ENCODE measurements at regions not wholly inside any gene's neighbourhood (a gene's known extent, or its start where the extent isn't known, plus 50 kb on each side); places are given as distances from the start of the nearest gene placed in this dataset.

GRCh38 chr18:6482198-6482977 lies 67.7 kb upstream of the L3MBTL4 start:
- no peak overlapping the region for H2AFZ ChIP-seq (ENCODE audit: low read depth)
- H3K9ac ChIP-seq = no peak overlapping the region

GRCh38 chr18:6484659-6485058 lies 69.9 kb upstream of the L3MBTL4 start:
- no peak overlapping the region for H3K9ac ChIP-seq
- no peaks in the 10 kb centered on the region for H4K20me1 ChIP-seq (ENCODE audit: insufficient read depth)
- H3K79me2 ChIP-seq (ENCODE audit: insufficient read depth, low read depth) = no peaks in the 10 kb centered on the region
- TF ChIP-seq, protein P1, sequence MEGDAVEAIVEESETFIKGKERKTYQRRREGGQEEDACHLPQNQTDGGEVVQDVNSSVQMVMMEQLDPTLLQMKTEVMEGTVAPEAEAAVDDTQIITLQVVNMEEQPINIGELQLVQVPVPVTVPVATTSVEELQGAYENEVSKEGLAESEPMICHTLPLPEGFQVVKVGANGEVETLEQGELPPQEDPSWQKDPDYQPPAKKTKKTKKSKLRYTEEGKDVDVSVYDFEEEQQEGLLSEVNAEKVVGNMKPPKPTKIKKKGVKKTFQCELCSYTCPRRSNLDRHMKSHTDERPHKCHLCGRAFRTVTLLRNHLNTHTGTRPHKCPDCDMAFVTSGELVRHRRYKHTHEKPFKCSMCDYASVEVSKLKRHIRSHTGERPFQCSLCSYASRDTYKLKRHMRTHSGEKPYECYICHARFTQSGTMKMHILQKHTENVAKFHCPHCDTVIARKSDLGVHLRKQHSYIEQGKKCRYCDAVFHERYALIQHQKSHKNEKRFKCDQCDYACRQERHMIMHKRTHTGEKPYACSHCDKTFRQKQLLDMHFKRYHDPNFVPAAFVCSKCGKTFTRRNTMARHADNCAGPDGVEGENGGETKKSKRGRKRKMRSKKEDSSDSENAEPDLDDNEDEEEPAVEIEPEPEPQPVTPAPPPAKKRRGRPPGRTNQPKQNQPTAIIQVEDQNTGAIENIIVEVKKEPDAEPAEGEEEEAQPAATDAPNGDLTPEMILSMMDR (conservative IDR thresholded peaks at IDR 0.05; ENCODE audit: low read depth, low read length) = no peak
- no peak overlapping the region for H3K27ac ChIP-seq
- no peak overlapping the region for H3K4me3 ChIP-seq (IDR thresholded peaks at IDR 0.05; ENCODE audit: insufficient read depth, low read depth, low read length)
- no peak overlapping the region for H3K4me2 ChIP-seq
- no peak overlapping the region for H2AFZ ChIP-seq (ENCODE audit: low read depth)
- no peaks in the 10 kb centered on the region for H3K4me1 ChIP-seq (ENCODE audit: low read depth, poor library complexity, severe bottlenecking)
- no peaks in the 10 kb centered on the region for H3K27me3 ChIP-seq (ENCODE audit: insufficient read depth, low read depth)
- H3K36me3 ChIP-seq (ENCODE audit: insufficient read depth) = no peaks in the 10 kb centered on the region

More at GRCh38 chr18:6482198-6482977, 67.7 kb upstream of the L3MBTL4 start:
- no peaks in the 10 kb centered on the region for H3K27me3 ChIP-seq (ENCODE audit: insufficient read depth, low read depth)
- H4K20me1 ChIP-seq (ENCODE audit: insufficient read depth) = no peaks in the 10 kb centered on the region
- H3K4me3 ChIP-seq (IDR thresholded peaks at IDR 0.05; ENCODE audit: insufficient read depth, low read depth, low read length) = no peak overlapping the region
- no peaks in the 10 kb centered on the region for H3K79me2 ChIP-seq (ENCODE audit: insufficient read depth, low read depth)
- TF ChIP-seq, protein P1 (conservative IDR thresholded peaks at IDR 0.05; ENCODE audit: low read depth, low read length) = no peak; the same call in 1 of the 2 replicates
- no peak overlapping the region for H3K27ac ChIP-seq
- no peaks in the 10 kb centered on the region for H3K36me3 ChIP-seq (ENCODE audit: insufficient read depth)
- H3K4me1 ChIP-seq (ENCODE audit: low read depth, poor library complexity, severe bottlenecking) = no peaks in the 10 kb centered on the region
- H3K4me2 ChIP-seq = no peak overlapping the region

DNA sequence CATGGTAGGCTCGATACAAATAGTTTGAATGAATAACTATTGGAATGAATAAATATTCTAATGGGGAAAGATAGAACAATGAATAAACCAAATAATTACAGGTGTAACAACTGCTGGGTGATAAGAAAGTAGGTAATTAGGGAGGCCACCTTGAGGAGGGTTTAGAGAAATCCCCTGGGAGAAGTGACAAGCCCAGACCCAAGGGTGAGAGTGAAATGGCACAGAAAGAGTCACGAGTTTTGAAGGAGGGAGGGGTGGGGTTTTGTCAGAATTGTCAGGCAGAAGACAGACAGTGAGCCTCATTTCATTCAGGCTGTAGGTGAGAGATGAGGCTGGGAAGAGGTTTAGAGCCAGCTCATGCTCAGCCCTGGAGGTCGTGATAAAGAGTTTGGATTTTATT lies 71.6 kb upstream of the L3MBTL4 start:
- no peak overlapping the region for H3K9ac ChIP-seq
- no peak overlapping the region for H3K4me3 ChIP-seq (IDR thresholded peaks at IDR 0.05; ENCODE audit: insufficient read depth, low read depth, low read length)
- no peaks in the 10 kb centered on the region for H4K20me1 ChIP-seq (ENCODE audit: insufficient read depth)
- H3K79me2 ChIP-seq (ENCODE audit: insufficient read depth, low read depth) = no peaks in the 10 kb centered on the region
- no peak overlapping the region for H3K4me2 ChIP-seq
- no peaks in the 10 kb centered on the region for H3K27me3 ChIP-seq (ENCODE audit: insufficient read depth, low read depth)
- no peaks in the 10 kb centered on the region for H3K4me1 ChIP-seq (ENCODE audit: low read depth, poor library complexity, severe bottlenecking)
- TF ChIP-seq, protein P1 (conservative IDR thresholded peaks at IDR 0.05; ENCODE audit: low read depth, low read length) = no peak
- H2AFZ ChIP-seq (ENCODE audit: low read depth) = no peak overlapping the region
- no peak overlapping the region for H3K27ac ChIP-seq
- H3K36me3 ChIP-seq (ENCODE audit: insufficient read depth) = no peaks in the 10 kb centered on the region

- Histone ChIP-seq H3K36me3 (ENCODE audit: insufficient read depth) (no peaks in the 10 kb centered on the region), H4K20me1 (ENCODE audit: insufficient read depth) (no peaks in the 10 kb centered on the region), H3K27me3 (ENCODE audit: insufficient read depth, low read depth) (no peaks in the 10 kb centered on the region), H3K79me2 (ENCODE audit: insufficient read depth, low read depth) (no peaks in the 10 kb centered on the region), H2AFZ (ENCODE audit: low read depth) (no peak overlapping the region), H3K4me2 (no peak overlapping the region), H3K4me3 (IDR thresholded peaks at IDR 0.05; ENCODE audit: insufficient read depth, low read depth, low read length) (no peak overlapping the region), H3K4me1 (ENCODE audit: low read depth, poor library complexity, severe bottlenecking) (no peaks in the 10 kb centered on the region), H3K9ac (no peak overlapping the region), H3K27ac (no peak overlapping the region)
- TF ChIP-seq, protein P1 (conservative IDR thresholded peaks at IDR 0.05; ENCODE audit: low read depth, low read length) = no peak
These were observed 72.2 kb upstream of the L3MBTL4 start for GRCh38 chr18:6486764-6487426.

All from KMS-11 (cell line).